ENCODE measurements at regions not wholly inside any gene's neighbourhood (a gene's known extent, or its start where the extent isn't known, plus 50 kb on each side); places are given as distances from the start of the nearest gene placed in this dataset.

DNA sequence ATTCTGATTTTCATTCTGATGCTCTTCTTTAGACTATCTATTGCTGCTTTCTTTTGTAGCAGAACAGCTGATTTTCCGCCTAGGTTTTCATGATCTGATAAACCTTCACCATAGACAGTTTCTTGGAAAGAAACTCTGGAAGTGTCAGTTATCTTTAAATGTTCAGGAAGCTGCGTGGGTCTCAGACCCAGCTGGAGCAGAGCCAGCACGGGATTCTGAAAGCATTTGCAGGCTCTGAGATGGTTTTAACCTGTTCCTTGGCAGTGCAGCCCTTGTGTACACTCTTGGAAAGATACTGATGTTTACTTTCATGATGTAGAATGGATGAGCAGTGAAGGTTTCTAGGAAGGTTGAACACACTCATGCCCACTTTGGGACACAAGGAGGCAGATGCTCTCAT, 178.0 kb upstream of the DMRT1 start:
- H3K27ac Mint-ChIP-seq (ENCODE audit: unreplicated experiment) = no peak overlapping the region
- H3K36me3 Mint-ChIP-seq (ENCODE audit: unreplicated experiment) = no peaks in the 10 kb centered on the region
- H3K4me3 Mint-ChIP-seq (ENCODE audit: unreplicated experiment) = no peak overlapping the region
- no peak for DNase-seq (ENCODE audit: extremely low spot score, unreplicated experiment)
- no peaks in the 10 kb centered on the region for H3K4me1 Mint-ChIP-seq (ENCODE audit: unreplicated experiment)
- no peaks in the 10 kb centered on the region for H3K9me3 Mint-ChIP-seq (ENCODE audit: unreplicated experiment)
- TF ChIP-seq, protein P1, sequence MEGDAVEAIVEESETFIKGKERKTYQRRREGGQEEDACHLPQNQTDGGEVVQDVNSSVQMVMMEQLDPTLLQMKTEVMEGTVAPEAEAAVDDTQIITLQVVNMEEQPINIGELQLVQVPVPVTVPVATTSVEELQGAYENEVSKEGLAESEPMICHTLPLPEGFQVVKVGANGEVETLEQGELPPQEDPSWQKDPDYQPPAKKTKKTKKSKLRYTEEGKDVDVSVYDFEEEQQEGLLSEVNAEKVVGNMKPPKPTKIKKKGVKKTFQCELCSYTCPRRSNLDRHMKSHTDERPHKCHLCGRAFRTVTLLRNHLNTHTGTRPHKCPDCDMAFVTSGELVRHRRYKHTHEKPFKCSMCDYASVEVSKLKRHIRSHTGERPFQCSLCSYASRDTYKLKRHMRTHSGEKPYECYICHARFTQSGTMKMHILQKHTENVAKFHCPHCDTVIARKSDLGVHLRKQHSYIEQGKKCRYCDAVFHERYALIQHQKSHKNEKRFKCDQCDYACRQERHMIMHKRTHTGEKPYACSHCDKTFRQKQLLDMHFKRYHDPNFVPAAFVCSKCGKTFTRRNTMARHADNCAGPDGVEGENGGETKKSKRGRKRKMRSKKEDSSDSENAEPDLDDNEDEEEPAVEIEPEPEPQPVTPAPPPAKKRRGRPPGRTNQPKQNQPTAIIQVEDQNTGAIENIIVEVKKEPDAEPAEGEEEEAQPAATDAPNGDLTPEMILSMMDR (IDR thresholded peaks at IDR 0.05) = no peak
- peaks cover 12% of the 10 kb centered on the region for H3K27me3 Mint-ChIP-seq (ENCODE audit: unreplicated experiment)

DNA sequence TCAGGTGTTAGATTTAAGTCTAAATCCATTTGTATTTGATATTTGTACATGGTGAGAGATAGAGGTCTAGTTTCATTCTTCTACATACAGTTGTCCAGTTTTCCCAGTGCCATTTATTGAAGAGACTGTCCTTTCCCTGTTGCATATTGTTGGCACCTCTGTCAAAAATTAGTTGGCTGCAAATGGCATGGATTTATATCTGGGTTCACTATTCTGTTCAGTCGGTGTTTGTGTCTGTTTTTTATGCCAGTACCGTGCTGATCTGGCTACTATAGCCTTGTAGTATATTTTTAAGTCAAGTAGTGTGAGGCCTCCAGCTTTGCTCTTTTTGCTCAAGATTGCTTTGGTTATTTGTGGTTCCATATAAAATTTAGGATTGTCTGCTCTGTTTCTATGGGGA, 176.2 kb upstream of the DMRT1 start:
- Mint-ChIP-seq H3K27me3 (ENCODE audit: unreplicated experiment) (peaks cover 21% of the 10 kb centered on the region), H3K27ac (ENCODE audit: unreplicated experiment) (no peak overlapping the region), H3K4me1 (ENCODE audit: unreplicated experiment) (no peaks in the 10 kb centered on the region), H3K9me3 (ENCODE audit: unreplicated experiment) (peaks cover 7% of the 10 kb centered on the region), H3K4me3 (ENCODE audit: unreplicated experiment) (no peak overlapping the region), H3K36me3 (ENCODE audit: unreplicated experiment) (no peaks in the 10 kb centered on the region)
- no peak for DNase-seq (ENCODE audit: extremely low spot score, unreplicated experiment)
- TF ChIP-seq, protein P1 (IDR thresholded peaks at IDR 0.05) = no peak

DNA sequence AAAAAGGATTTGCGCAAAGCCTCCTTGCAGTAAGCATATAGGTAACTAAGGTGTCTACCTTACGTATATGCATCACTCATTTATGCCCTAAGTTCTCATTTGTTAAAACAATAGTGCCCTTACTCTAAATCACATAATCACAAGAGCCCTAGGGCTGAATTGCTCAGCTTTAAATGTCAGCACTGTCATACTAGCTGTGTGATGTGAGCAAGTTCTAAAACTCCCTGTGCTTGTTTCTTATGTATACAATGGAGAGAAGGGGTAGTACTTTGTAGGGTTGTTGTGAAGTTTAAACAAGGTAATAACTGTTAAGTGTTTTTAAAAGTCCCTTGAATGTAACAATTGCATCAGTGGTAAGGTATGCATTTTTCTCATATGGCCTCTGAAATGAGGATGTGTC, 169.5 kb upstream of the DMRT1 start:
- Mint-ChIP-seq H3K4me1 (ENCODE audit: unreplicated experiment) (no peaks in the 10 kb centered on the region), H3K4me3 (ENCODE audit: unreplicated experiment) (no peak overlapping the region), H3K36me3 (ENCODE audit: unreplicated experiment) (no peaks in the 10 kb centered on the region), H3K27ac (ENCODE audit: unreplicated experiment) (no peak overlapping the region), H3K9me3 (ENCODE audit: unreplicated experiment) (peaks cover 7% of the 10 kb centered on the region), H3K27me3 (ENCODE audit: unreplicated experiment) (peaks cover 12% of the 10 kb centered on the region)
- TF ChIP-seq, protein P1 (IDR thresholded peaks at IDR 0.05) = no peak
- no peak for DNase-seq (ENCODE audit: extremely low spot score, unreplicated experiment)

DNA sequence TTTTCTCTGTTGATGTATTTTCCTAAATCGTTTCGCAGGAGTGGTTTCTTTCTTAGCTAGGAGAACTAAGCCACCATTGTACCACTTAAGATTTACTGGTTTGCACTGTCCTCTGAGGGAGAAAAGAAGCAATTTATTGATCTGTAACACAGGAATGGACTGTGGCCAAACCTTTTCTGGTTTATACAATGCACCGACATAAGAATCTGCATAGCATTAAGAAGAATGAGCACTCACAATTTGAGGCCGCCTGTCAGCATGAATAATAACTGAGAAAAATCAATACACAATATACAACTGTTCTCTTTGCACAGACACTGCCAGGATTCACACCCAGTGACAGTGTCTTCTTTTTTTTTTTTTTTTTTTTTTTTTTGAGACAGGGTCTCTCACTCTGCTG, 168.6 kb upstream of the DMRT1 start:
- H3K9me3 Mint-ChIP-seq (ENCODE audit: unreplicated experiment) = peaks cover 7% of the 10 kb centered on the region
- no peak overlapping the region for H3K27ac Mint-ChIP-seq (ENCODE audit: unreplicated experiment)
- no peaks in the 10 kb centered on the region for H3K36me3 Mint-ChIP-seq (ENCODE audit: unreplicated experiment)
- no peak overlapping the region for H3K4me3 Mint-ChIP-seq (ENCODE audit: unreplicated experiment)
- peaks cover 9% of the 10 kb centered on the region for H3K27me3 Mint-ChIP-seq (ENCODE audit: unreplicated experiment)
- H3K4me1 Mint-ChIP-seq (ENCODE audit: unreplicated experiment) = peaks cover 5% of the 10 kb centered on the region
- DNase-seq (ENCODE audit: extremely low spot score, unreplicated experiment) = no peak
- TF ChIP-seq, protein P1 (IDR thresholded peaks at IDR 0.05) = no peak

DNA sequence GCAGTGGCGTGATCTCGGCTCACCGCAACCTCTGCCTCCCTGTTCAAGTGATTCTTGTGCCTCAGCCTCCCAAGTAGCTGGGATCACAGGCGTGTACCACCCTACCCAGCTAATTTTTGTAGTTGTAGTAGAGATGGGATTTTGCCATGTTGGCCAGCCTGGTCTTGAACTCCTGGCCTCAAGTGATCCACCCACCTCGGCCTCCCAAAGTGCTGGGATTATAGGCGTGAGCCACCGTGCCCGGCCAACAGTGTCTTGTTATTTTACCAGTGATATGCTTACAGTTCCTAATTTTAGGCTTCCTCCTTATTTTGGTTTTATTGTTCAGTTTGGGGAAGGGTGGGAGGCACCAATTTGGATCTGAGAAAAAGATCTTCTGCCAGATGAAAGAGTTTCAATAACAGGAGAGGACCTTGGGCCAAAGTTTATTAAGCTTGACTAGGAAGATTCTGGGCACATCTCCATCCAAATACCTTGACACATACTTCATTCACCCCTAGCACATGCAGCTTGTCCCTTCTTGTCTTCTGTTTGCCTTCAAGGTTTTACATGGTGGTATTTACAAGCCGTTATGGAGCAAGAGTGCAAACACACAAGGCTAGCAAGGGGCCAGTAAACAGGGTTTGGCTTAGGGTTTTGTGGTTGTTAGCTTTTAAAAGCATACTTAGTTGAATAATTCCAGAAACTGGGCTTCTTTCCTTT, 168.1 kb upstream of the DMRT1 start:
- TF ChIP-seq, protein P1 (IDR thresholded peaks at IDR 0.05) = no peak
- no peak for DNase-seq (ENCODE audit: extremely low spot score, unreplicated experiment)
- Mint-ChIP-seq H3K27me3 (ENCODE audit: unreplicated experiment) (peaks cover 9% of the 10 kb centered on the region), H3K27ac (ENCODE audit: unreplicated experiment) (no peak overlapping the region), H3K36me3 (ENCODE audit: unreplicated experiment) (no peaks in the 10 kb centered on the region), H3K4me1 (ENCODE audit: unreplicated experiment) (peaks cover 5% of the 10 kb centered on the region), H3K9me3 (ENCODE audit: unreplicated experiment) (peaks cover 7% of the 10 kb centered on the region), H3K4me3 (ENCODE audit: unreplicated experiment) (no peak overlapping the region)

Measured in osteocyte (in vitro differentiated cells).